KMS-11 (cell line): ENCODE measurements at regions not wholly inside any gene's neighbourhood (a gene's known extent, or its start where the extent isn't known, plus 50 kb on each side); places are given as distances from the start of the nearest gene placed in this dataset.

Experiments
- H2AFZ ChIP-seq: fragments of 200-600 bp; sonication (generic); 2 replicates; pipeline ENCODE4 v1.6.1; 2016; ENCODE audit warnings: antibody characterized with exemption, mixed run types, low read depth
- H3K27ac ChIP-seq: fragments of 200-600 bp; sonication (generic); 2 replicates; pipeline ENCODE4 v1.6.1; 2016; ENCODE audit warnings: mild to moderate bottlenecking, mixed run types
- H3K27me3 ChIP-seq: fragments of 200-600 bp; sonication (generic); 2 replicates; pipeline ENCODE4 v1.6.1; 2017; ENCODE audit warnings: mild to moderate bottlenecking, low read depth, mixed run types, moderate library complexity; ENCODE audit not compliant: insufficient read depth
- H3K36me3 ChIP-seq: fragments of 200-600 bp; sonication (generic); 2 replicates; pipeline ENCODE4 v1.6.1; 2017; ENCODE audit warnings: mild to moderate bottlenecking, mixed run types; ENCODE audit not compliant: insufficient read depth
- H3K4me1 ChIP-seq: fragments of 200-600 bp; sonication (generic); 2 replicates; pipeline ENCODE4 v1.6.1; 2016; ENCODE audit warnings: mild to moderate bottlenecking, low read depth, mixed run types; ENCODE audit not compliant: poor library complexity, severe bottlenecking
- H3K4me2 ChIP-seq: fragments of 200-600 bp; sonication (generic); 2 replicates; pipeline ENCODE4 v1.7.0; 2016; ENCODE audit warnings: mild to moderate bottlenecking, mixed run types
- H3K4me3 ChIP-seq: fragments of 200-600 bp; sonication (generic); IDR thresholded peaks from 2 replicates; pipeline ENCODE4 v1.6.1; 2017; ENCODE audit warnings: low read depth, low read length, mixed read lengths; ENCODE audit not compliant: insufficient read depth
- H3K79me2 ChIP-seq: fragments of 200-600 bp; sonication (generic); 2 replicates; pipeline ENCODE4 v1.6.1; 2016; ENCODE audit warnings: low read depth, mixed run types; ENCODE audit not compliant: insufficient read depth
- H3K9ac ChIP-seq: fragments of 200-600 bp; sonication (generic); 2 replicates; pipeline ENCODE4 v1.6.1; 2016; ENCODE audit warnings: mild to moderate bottlenecking, mixed run types
- H4K20me1 ChIP-seq: fragments of 200-600 bp; sonication (generic); 2 replicates; pipeline ENCODE4 v1.6.1; 2016; ENCODE audit warnings: mild to moderate bottlenecking, mixed run types; ENCODE audit not compliant: insufficient read depth
- CTCF ChIP-seq: fragments of 200-600 bp; sonication (generic); conservative IDR thresholded peaks from 2 replicates; pipeline ENCODE4 v1.6.1; 2017; ENCODE audit warnings: low read depth, mild to moderate bottlenecking, antibody characterized with exemption, low read length, moderate library complexity, mixed read lengths

GRCh38 chr17:71267668-71268067 lies 853.2 kb upstream of the SOX9 start:
- H4K20me1 ChIP-seq: no peaks in the 10 kb centered on the region
- no peaks in the 10 kb centered on the region for H3K36me3 ChIP-seq
- H3K79me2 ChIP-seq: no peaks in the 10 kb centered on the region
- H3K4me3 ChIP-seq: no peak overlapping the region
- H3K4me2 ChIP-seq: no peak overlapping the region
- TF ChIP-seq CTCF: no peak
- H3K4me1 ChIP-seq: no peaks in the 10 kb centered on the region
- H3K9ac ChIP-seq: no peak overlapping the region
- no peak overlapping the region for H2AFZ ChIP-seq
- no peaks in the 10 kb centered on the region for H3K27me3 ChIP-seq
- no peak overlapping the region for H3K27ac ChIP-seq

- TF ChIP-seq CTCF: no peak
Observed at GRCh38 chr17:71269201-71269600, 851.6 kb upstream of the SOX9 start.

GRCh38 chr17:71273441-71273840 lies 847.4 kb upstream of the SOX9 start:
- TF ChIP-seq CTCF: no peak
- H3K27ac ChIP-seq: no peak overlapping the region
- no peaks in the 10 kb centered on the region for H3K4me1 ChIP-seq
- no peaks in the 10 kb centered on the region for H3K27me3 ChIP-seq
- H3K4me3 ChIP-seq: no peak overlapping the region
- H2AFZ ChIP-seq: no peak overlapping the region
- H3K36me3 ChIP-seq: no peaks in the 10 kb centered on the region
- H3K4me2 ChIP-seq: no peak overlapping the region
- H3K9ac ChIP-seq: no peak overlapping the region
- H4K20me1 ChIP-seq: no peaks in the 10 kb centered on the region
- H3K79me2 ChIP-seq: no peaks in the 10 kb centered on the region

More at GRCh38 chr17:71269201-71269600, 851.6 kb upstream of the SOX9 start:
- Histone ChIP-seq H4K20me1 (no peaks in the 10 kb centered on the region), H3K4me1 (no peaks in the 10 kb centered on the region), H3K27me3 (no peaks in the 10 kb centered on the region), H3K27ac (no peak overlapping the region), H3K4me3 (no peak overlapping the region), H2AFZ (no peak overlapping the region), H3K4me2 (no peak overlapping the region), H3K79me2 (no peaks in the 10 kb centered on the region), H3K9ac (no peak overlapping the region), H3K36me3 (no peaks in the 10 kb centered on the region)

- Histone ChIP-seq H3K4me3 (no peak overlapping the region), H3K4me1 (no peaks in the 10 kb centered on the region), H4K20me1 (no peaks in the 10 kb centered on the region), H3K79me2 (no peaks in the 10 kb centered on the region), H3K27me3 (no peaks in the 10 kb centered on the region), H2AFZ (no peak overlapping the region), H3K36me3 (no peaks in the 10 kb centered on the region), H3K4me2 (no peak overlapping the region), H3K27ac (no peak overlapping the region), H3K9ac (no peak overlapping the region)
- TF ChIP-seq CTCF: no peak
Observed at GRCh38 chr17:71276079-71276478, 844.7 kb upstream of the SOX9 start.
